ENCODE measurements at regions not wholly inside any gene's neighbourhood (a gene's known extent, or its start where the extent isn't known, plus 50 kb on each side); places are given as distances from the start of the nearest gene placed in this dataset.

GRCh38 chr1:64335636-64336035 lies 132.2 kb downstream of the UBE2U start:
- TF ChIP-seq CTCF (IDR thresholded peaks at IDR 0.05; ENCODE audit: low read depth, low read length) (no peak), MYC (IDR thresholded peaks at IDR 0.05; ENCODE audit: low read depth, low read length) (no peak)
